ENCODE measurements at regions not wholly inside any gene's neighbourhood (a gene's known extent, or its start where the extent isn't known, plus 50 kb on each side); places are given as distances from the start of the nearest gene placed in this dataset.
"Not testable (repeated sequence)": the region's sequence is repeated elsewhere in the genome, so short reads cannot be mapped to it uniquely, and the experiment has no call there.

GRCh38 chr10:128573986-128574385 lies 447.8 kb upstream of the MKI67 start:
- no peak overlapping the region for H3K27ac Mint-ChIP-seq
- no peak overlapping the region for H3K4me3 Mint-ChIP-seq
- peaks cover 0 to 7% of the 10 kb centered on the region in 2 donors for H3K27me3 Mint-ChIP-seq
- H3K4me1 Mint-ChIP-seq (ENCODE audit: low read depth in 2 of 2): no peaks in the 10 kb centered on the region
- no peaks in the 10 kb centered on the region for H3K36me3 Mint-ChIP-seq (ENCODE audit: insufficient read depth)
- H3K9me3 Mint-ChIP-seq: no peaks in the 10 kb centered on the region
- ATAC-seq (replicated peaks) (no peak), DNase-seq (no peak)

- no peak overlapping the region for H3K27ac Mint-ChIP-seq
- H3K4me3 Mint-ChIP-seq: no peak overlapping the region
- DNase-seq: no peak
- ATAC-seq (replicated peaks): no peak
- H3K36me3 Mint-ChIP-seq (ENCODE audit: insufficient read depth): no peaks in the 10 kb centered on the region
- no peaks in the 10 kb centered on the region for H3K4me1 Mint-ChIP-seq (ENCODE audit: low read depth in 2 of 2)
- H3K9me3 Mint-ChIP-seq: no peaks in the 10 kb centered on the region
- H3K27me3 Mint-ChIP-seq: peaks cover 0 to 7% of the 10 kb centered on the region in 2 donors
These were observed 448.5 kb upstream of the MKI67 start for GRCh38 chr10:128574581-128575210.

- Mint-ChIP-seq H3K27me3 (peaks cover 0 to 7% of the 10 kb centered on the region in 2 donors), H3K27ac (no peak overlapping the region), H3K9me3 (no peaks in the 10 kb centered on the region), H3K36me3 (ENCODE audit: insufficient read depth) (no peaks in the 10 kb centered on the region), H3K4me1 (ENCODE audit: low read depth in 2 of 2) (no peaks in the 10 kb centered on the region), H3K4me3 (no peak overlapping the region)
- DNase-seq (no peak), ATAC-seq (replicated peaks) (no peak)
These were observed 449.5 kb upstream of the MKI67 start for GRCh38 chr10:128575761-128576160.

GRCh38 chr10:128576336-128576735 lies 450.1 kb upstream of the MKI67 start:
- H3K4me1 Mint-ChIP-seq (ENCODE audit: low read depth in 2 of 2): no peaks in the 10 kb centered on the region
- H3K27me3 Mint-ChIP-seq: peaks cover 0 to 7% of the 10 kb centered on the region in 2 donors
- H3K9me3 Mint-ChIP-seq: no peaks in the 10 kb centered on the region
- no peak for ATAC-seq (replicated peaks)
- no peak overlapping the region for H3K4me3 Mint-ChIP-seq
- no peaks in the 10 kb centered on the region for H3K36me3 Mint-ChIP-seq (ENCODE audit: insufficient read depth)
- no peak overlapping the region for H3K27ac Mint-ChIP-seq
- DNase-seq: no peak

GRCh38 chr10:128576943-128577670 lies 450.9 kb upstream of the MKI67 start:
- Mint-ChIP-seq H3K27ac (no peak overlapping the region), H3K27me3 (peaks cover 0 to 7% of the 10 kb centered on the region in 2 donors), H3K9me3 (no peaks in the 10 kb centered on the region), H3K4me3 (no peak overlapping the region), H3K36me3 (ENCODE audit: insufficient read depth) (no peaks in the 10 kb centered on the region), H3K4me1 (ENCODE audit: low read depth in 2 of 2) (no peaks in the 10 kb centered on the region)
- ATAC-seq (replicated peaks) (no peak), DNase-seq (no peak)

GRCh38 chr10:128577958-128578750 lies 451.9 kb upstream of the MKI67 start:
- Mint-ChIP-seq H3K4me1 (ENCODE audit: low read depth in 2 of 2) (no peaks in the 10 kb centered on the region), H3K36me3 (ENCODE audit: insufficient read depth) (no peaks in the 10 kb centered on the region), H3K27me3 (peaks cover 0 to 2% of the 10 kb centered on the region in 2 donors), H3K4me3 (no peak overlapping the region), H3K9me3 (no peaks in the 10 kb centered on the region), H3K27ac (no peak overlapping the region)
- DNase-seq (no peak), ATAC-seq (replicated peaks) (no peak)

GRCh38 chr10:128578766-128579165 lies 452.5 kb upstream of the MKI67 start:
- Mint-ChIP-seq H3K9me3 (no peaks in the 10 kb centered on the region), H3K4me3 (no peak overlapping the region)
- ATAC-seq (replicated peaks): no peak

GRCh38 chr10:128579280-128579865 lies 453.1 kb upstream of the MKI67 start:
- DNase-seq (no peak), ATAC-seq (replicated peaks) (no peak)
- no peaks in the 10 kb centered on the region for H3K4me1 Mint-ChIP-seq (ENCODE audit: low read depth in 2 of 2)
- H3K36me3 Mint-ChIP-seq (ENCODE audit: insufficient read depth): no peaks in the 10 kb centered on the region
- no peaks in the 10 kb centered on the region for H3K9me3 Mint-ChIP-seq
- no peak overlapping the region for H3K4me3 Mint-ChIP-seq
- H3K27ac Mint-ChIP-seq: no peak overlapping the region
- H3K27me3 Mint-ChIP-seq: no peaks in the 10 kb centered on the region

More at GRCh38 chr10:128578766-128579165, 452.5 kb upstream of the MKI67 start:
- no peak for DNase-seq
- Mint-ChIP-seq H3K36me3 (ENCODE audit: insufficient read depth) (no peaks in the 10 kb centered on the region), H3K27ac (no peak overlapping the region), H3K4me1 (ENCODE audit: low read depth in 2 of 2) (no peaks in the 10 kb centered on the region), H3K27me3 (no peaks in the 10 kb centered on the region)

GRCh38 chr10:128579901-128580300 lies 453.7 kb upstream of the MKI67 start:
- Mint-ChIP-seq H3K36me3 (ENCODE audit: insufficient read depth) (no peaks in the 10 kb centered on the region), H3K4me3 (no peak overlapping the region), H3K27ac (no peak overlapping the region), H3K4me1 (ENCODE audit: low read depth in 2 of 2) (no peaks in the 10 kb centered on the region), H3K9me3 (no peaks in the 10 kb centered on the region), H3K27me3 (no peaks in the 10 kb centered on the region)
- ATAC-seq (replicated peaks) (no peak), DNase-seq (no peak)

GRCh38 chr10:128583125-128583524 lies 456.9 kb upstream of the MKI67 start:
- H3K9me3 Mint-ChIP-seq; H3K27ac Mint-ChIP-seq; ATAC-seq (replicated peaks); H3K27me3 Mint-ChIP-seq; H3K4me1 Mint-ChIP-seq (ENCODE audit: low read depth in 2 of 2); H3K4me3 Mint-ChIP-seq; H3K36me3 Mint-ChIP-seq (ENCODE audit: insufficient read depth); DNase-seq: not testable (repeated sequence)

GRCh38 chr10:128586599-128586998 lies 460.4 kb upstream of the MKI67 start:
- H3K27ac Mint-ChIP-seq; H3K27me3 Mint-ChIP-seq; DNase-seq; H3K4me1 Mint-ChIP-seq (ENCODE audit: low read depth in 2 of 2); H3K4me3 Mint-ChIP-seq; ATAC-seq (replicated peaks); H3K36me3 Mint-ChIP-seq (ENCODE audit: insufficient read depth); H3K9me3 Mint-ChIP-seq: not testable (repeated sequence)

GRCh38 chr10:128587689-128588088 lies 461.5 kb upstream of the MKI67 start:
- ATAC-seq (replicated peaks): no peak
- Mint-ChIP-seq H3K4me3 (no peak overlapping the region), H3K9me3 (no peaks in the 10 kb centered on the region), H3K27ac (no peak overlapping the region), H3K36me3 (ENCODE audit: insufficient read depth) (peaks cover 2% of the 10 kb centered on the region), H3K4me1 (ENCODE audit: low read depth in 2 of 2) (no peaks in the 10 kb centered on the region), H3K27me3 (no peaks in the 10 kb centered on the region)
- DNase-seq: no peak

- DNase-seq (no peak), ATAC-seq (replicated peaks) (no peak)
- Mint-ChIP-seq H3K27me3 (no peaks in the 10 kb centered on the region), H3K4me3 (no peak overlapping the region), H3K4me1 (ENCODE audit: low read depth in 2 of 2) (no peaks in the 10 kb centered on the region), H3K36me3 (ENCODE audit: insufficient read depth) (peaks cover 2% of the 10 kb centered on the region), H3K27ac (no peak overlapping the region), H3K9me3 (no peaks in the 10 kb centered on the region)
These were observed 462.2 kb upstream of the MKI67 start for GRCh38 chr10:128588402-128588801.

All from effector memory CD8-positive, alpha-beta T cell (primary cell).